ENCODE measurements at regions not wholly inside any gene's neighbourhood (a gene's known extent, or its start where the extent isn't known, plus 50 kb on each side); places are given as distances from the start of the nearest gene placed in this dataset.
"Not testable (repeated sequence)": the region's sequence is repeated elsewhere in the genome, so short reads cannot be mapped to it uniquely, and the experiment has no call there.

DNA sequence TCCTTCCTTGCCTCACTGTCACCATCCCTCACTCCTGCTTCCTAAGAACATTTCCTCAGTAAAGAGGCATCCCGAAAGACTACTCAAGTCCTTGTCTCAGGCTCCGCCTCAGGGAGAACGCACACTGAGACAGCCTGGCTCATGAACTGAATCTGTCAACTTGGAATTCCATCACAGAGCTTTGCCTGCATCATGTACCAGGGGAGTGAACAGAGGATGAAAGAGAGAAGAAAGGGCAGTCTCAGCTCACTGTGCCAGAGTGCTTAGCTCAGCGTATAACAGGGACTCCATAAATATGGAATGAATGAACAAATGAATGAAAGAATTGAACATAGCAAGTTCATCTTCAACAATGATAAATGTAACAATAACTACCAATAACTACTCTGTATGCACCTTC lies 68.7 kb upstream of the SLC1A3 start:
- Mint-ChIP-seq H3K4me1 (no peaks in the 10 kb centered on the region), H3K27me3 (ENCODE audit: low read depth in 3 of 3) (peaks cover 0 to 1% (median 0%) of the 10 kb centered on the region in 3 donors), H3K4me3 (no peak overlapping the region), H3K36me3 (no peaks in the 10 kb centered on the region), H3K27ac (no peak overlapping the region), H3K9me3 (peaks cover 0 to 2% (median 0%) of the 10 kb centered on the region in 7 donors)
- Histone ChIP-seq H3K27ac (ENCODE audit: low read depth in 1 of 2, low read length in 2 of 2) (no peak overlapping the region), H3K4me2 (replicated peaks; ENCODE audit: extremely low read depth, low read length, poor library complexity, severe bottlenecking) (no peak overlapping the region), H3K27me3 (ENCODE audit: control insufficient read depth in 2 of 2, insufficient read depth in 2 of 2, low read length in 2 of 2) (no peaks in the 10 kb centered on the region), H2AFZ (ENCODE audit: insufficient read depth, low read depth, low read length, poor library complexity, severe bottlenecking) (no peak overlapping the region), H3K4me1 (ENCODE audit: control insufficient read depth in 1 of 2, insufficient read depth in 2 of 2, low read length in 2 of 2) (no peaks in the 10 kb centered on the region), H4K20me1 (ENCODE audit: insufficient read depth, low read length) (no peaks in the 10 kb centered on the region), H3K9me3 (replicated peaks in 1 of 2; ENCODE audit: control insufficient read depth in 1 of 2, insufficient read depth in 1 of 2, low read length in 2 of 2) (no peaks in the 10 kb centered on the region), H3K36me3 (replicated peaks in 1 of 2; ENCODE audit: control insufficient read depth in 1 of 2, insufficient read depth in 2 of 2, low read length in 2 of 2) (no peaks in the 10 kb centered on the region), H3K4me3 (replicated peaks in 1 of 3; ENCODE audit: low read depth in 2 of 3, low read length in 3 of 3) (no peak overlapping the region), H3K79me2 (ENCODE audit: insufficient read depth, low read length) (no peaks in the 10 kb centered on the region), H3K9ac (ENCODE audit: insufficient read depth, low read length, poor library complexity, severe bottlenecking) (no peak overlapping the region)
- 97% methylated on average over 3 of the region's 4 CpGs for WGBS (ENCODE audit: insufficient coverage)
- intact Hi-C loops (cut with micrococcal nuclease): no loop called here
- TF ChIP-seq, protein P1, sequence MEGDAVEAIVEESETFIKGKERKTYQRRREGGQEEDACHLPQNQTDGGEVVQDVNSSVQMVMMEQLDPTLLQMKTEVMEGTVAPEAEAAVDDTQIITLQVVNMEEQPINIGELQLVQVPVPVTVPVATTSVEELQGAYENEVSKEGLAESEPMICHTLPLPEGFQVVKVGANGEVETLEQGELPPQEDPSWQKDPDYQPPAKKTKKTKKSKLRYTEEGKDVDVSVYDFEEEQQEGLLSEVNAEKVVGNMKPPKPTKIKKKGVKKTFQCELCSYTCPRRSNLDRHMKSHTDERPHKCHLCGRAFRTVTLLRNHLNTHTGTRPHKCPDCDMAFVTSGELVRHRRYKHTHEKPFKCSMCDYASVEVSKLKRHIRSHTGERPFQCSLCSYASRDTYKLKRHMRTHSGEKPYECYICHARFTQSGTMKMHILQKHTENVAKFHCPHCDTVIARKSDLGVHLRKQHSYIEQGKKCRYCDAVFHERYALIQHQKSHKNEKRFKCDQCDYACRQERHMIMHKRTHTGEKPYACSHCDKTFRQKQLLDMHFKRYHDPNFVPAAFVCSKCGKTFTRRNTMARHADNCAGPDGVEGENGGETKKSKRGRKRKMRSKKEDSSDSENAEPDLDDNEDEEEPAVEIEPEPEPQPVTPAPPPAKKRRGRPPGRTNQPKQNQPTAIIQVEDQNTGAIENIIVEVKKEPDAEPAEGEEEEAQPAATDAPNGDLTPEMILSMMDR (IDR thresholded peaks at IDR 0.05): no peak
- no peak for DNase-seq

DNA sequence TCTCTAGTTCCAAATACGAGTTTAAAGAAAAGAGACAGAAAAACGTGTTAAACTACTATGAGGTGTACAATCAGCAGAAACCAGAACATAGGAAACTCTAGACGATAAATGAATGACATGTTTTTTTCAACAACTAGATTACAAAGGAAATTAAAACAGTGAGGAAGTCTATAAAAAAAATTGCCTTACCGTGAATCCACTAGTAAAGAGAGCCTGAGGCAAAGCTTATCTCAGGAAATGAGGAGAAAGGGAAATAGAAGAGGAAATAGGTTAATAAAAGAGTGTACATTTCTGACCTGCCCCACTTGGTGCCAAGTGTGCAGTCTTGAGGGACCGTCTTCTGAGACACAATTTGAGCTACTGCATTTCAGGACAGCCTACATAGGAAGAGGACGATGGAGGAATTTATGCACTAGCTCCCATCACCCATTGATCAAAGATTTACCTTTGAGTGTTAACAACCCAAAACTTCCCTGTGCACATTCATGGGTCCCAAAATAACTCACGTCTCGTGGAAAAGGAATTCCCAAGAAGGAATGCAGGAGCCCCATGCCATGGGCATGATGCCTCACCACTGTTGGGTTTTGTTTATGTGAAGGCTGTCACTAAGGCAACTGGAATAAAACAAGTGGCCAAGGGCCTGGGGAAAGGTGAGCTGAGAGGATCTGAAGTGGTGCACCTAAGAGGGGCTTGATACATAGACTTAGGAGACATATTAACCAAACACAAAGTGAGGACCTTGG lies 53.6 kb upstream of the SLC1A3 start:
- Histone ChIP-seq H3K36me3 (replicated peaks in 1 of 2; ENCODE audit: control insufficient read depth in 1 of 2, insufficient read depth in 2 of 2, low read length in 2 of 2) (no peaks in the 10 kb centered on the region), H3K79me2 (ENCODE audit: insufficient read depth, low read length) (no peaks in the 10 kb centered on the region), H3K9ac (ENCODE audit: insufficient read depth, low read length, poor library complexity, severe bottlenecking) (no peak overlapping the region), H2AFZ (ENCODE audit: insufficient read depth, low read depth, low read length, poor library complexity, severe bottlenecking) (no peak overlapping the region), H3K4me1 (ENCODE audit: control insufficient read depth in 1 of 2, insufficient read depth in 2 of 2, low read length in 2 of 2) (no peaks in the 10 kb centered on the region), H3K4me3 (replicated peaks in 1 of 3; ENCODE audit: low read depth in 2 of 3, low read length in 3 of 3) (no peak overlapping the region), H3K9me3 (replicated peaks in 1 of 2; ENCODE audit: control insufficient read depth in 1 of 2, insufficient read depth in 1 of 2, low read length in 2 of 2) (no peaks in the 10 kb centered on the region), H3K27ac (ENCODE audit: low read depth in 1 of 2, low read length in 2 of 2) (no peak overlapping the region), H3K27me3 (ENCODE audit: control insufficient read depth in 2 of 2, insufficient read depth in 2 of 2, low read length in 2 of 2) (no peaks in the 10 kb centered on the region), H4K20me1 (ENCODE audit: insufficient read depth, low read length) (no peaks in the 10 kb centered on the region), H3K4me2 (replicated peaks; ENCODE audit: extremely low read depth, low read length, poor library complexity, severe bottlenecking) (no peak overlapping the region)
- no peaks in the 10 kb centered on the region for H3K36me3 Mint-ChIP-seq
- H3K4me1 Mint-ChIP-seq: no peaks in the 10 kb centered on the region
- H3K4me3 Mint-ChIP-seq: no peak overlapping the region
- WGBS (ENCODE audit: insufficient coverage): 60% methylated on average over 1 of the region's 8 CpGs
- DNase-seq: no peak
- H3K9me3 Mint-ChIP-seq: peaks cover 2 to 14% (median 4%) of the 10 kb centered on the region in 7 donors
- H3K27me3 Mint-ChIP-seq (ENCODE audit: low read depth in 3 of 3): peaks cover 0 to 2% (median 0%) of the 10 kb centered on the region in 3 donors
- intact Hi-C loops (cut with micrococcal nuclease): no loop called here
- H3K27ac Mint-ChIP-seq: no peak overlapping the region
- TF ChIP-seq, protein P1 (IDR thresholded peaks at IDR 0.05): no peak

DNA sequence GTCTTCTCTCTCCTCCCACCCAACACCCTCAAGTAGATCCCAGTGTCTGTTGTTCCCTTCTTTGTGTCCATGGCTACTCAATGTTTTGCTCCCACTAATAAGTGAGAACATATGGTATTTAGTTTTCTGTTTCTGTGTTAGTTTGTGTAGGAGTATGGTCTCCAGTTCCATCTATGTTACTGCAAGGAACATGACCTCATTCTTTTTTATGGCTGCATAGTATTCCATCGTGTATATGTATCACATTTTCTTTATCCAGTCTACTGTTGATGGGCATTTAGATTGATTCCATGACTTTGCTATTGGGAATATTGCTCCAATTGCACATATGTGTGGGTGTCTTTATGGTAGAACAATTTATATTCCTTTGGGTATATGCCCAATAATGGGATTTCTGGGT lies 51.4 kb upstream of the SLC1A3 start:
- H3K27ac Mint-ChIP-seq; H3K4me1 ChIP-seq (ENCODE audit: control insufficient read depth in 1 of 2, insufficient read depth in 2 of 2, low read length in 2 of 2); H3K79me2 ChIP-seq (ENCODE audit: insufficient read depth, low read length); H3K27me3 ChIP-seq (ENCODE audit: control insufficient read depth in 2 of 2, insufficient read depth in 2 of 2, low read length in 2 of 2); H3K9ac ChIP-seq (ENCODE audit: insufficient read depth, low read length, poor library complexity, severe bottlenecking); H3K36me3 ChIP-seq (replicated peaks in 1 of 2; ENCODE audit: control insufficient read depth in 1 of 2, insufficient read depth in 2 of 2, low read length in 2 of 2); H3K36me3 Mint-ChIP-seq; H3K9me3 ChIP-seq (replicated peaks in 1 of 2; ENCODE audit: control insufficient read depth in 1 of 2, insufficient read depth in 1 of 2, low read length in 2 of 2); H4K20me1 ChIP-seq (ENCODE audit: insufficient read depth, low read length); intact Hi-C loops (cut with micrococcal nuclease); H3K27me3 Mint-ChIP-seq (ENCODE audit: low read depth in 3 of 3); H3K4me1 Mint-ChIP-seq; H3K4me3 ChIP-seq (replicated peaks in 1 of 3; ENCODE audit: low read depth in 2 of 3, low read length in 3 of 3); DNase-seq; H3K4me3 Mint-ChIP-seq; H3K4me2 ChIP-seq (replicated peaks; ENCODE audit: extremely low read depth, low read length, poor library complexity, severe bottlenecking); H3K27ac ChIP-seq (ENCODE audit: low read depth in 1 of 2, low read length in 2 of 2); H2AFZ ChIP-seq (ENCODE audit: insufficient read depth, low read depth, low read length, poor library complexity, severe bottlenecking): not testable (repeated sequence)
- no CpG with 5 or more reads among the region's 1 CpG for WGBS (ENCODE audit: insufficient coverage)
- H3K9me3 Mint-ChIP-seq: peaks cover 2 to 14% (median 4%) of the 10 kb centered on the region in 7 donors
